HEK293 (cell line): ENCODE measurements at regions not wholly inside any gene's neighbourhood (a gene's known extent, or its start where the extent isn't known, plus 50 kb on each side); places are given as distances from the start of the nearest gene placed in this dataset.

Experiments used
- OVOL3 ChIP-seq: fragments of 450-650 bp; formaldehyde crosslinking; IDR thresholded peaks from 2 replicates; pipeline ENCODE4 v1.5.1; 2016; ENCODE audit warnings: missing biosample characterization, missing genetic modification characterization
- ZBTB8A ChIP-seq: fragments of 450-650 bp; formaldehyde crosslinking; IDR thresholded peaks from 2 replicates; pipeline ENCODE4 v1.5.1; 2016; ENCODE audit warnings: missing biosample characterization, missing genetic modification characterization
- TF ChIP-seq, protein P1 (sequence below): fragments of 450-650 bp; formaldehyde crosslinking; IDR thresholded peaks from 2 replicates; pipeline ENCODE4 v1.5.1; 2016; ENCODE audit warnings: missing biosample characterization, missing genetic modification characterization
- TF ChIP-seq, protein P2 (sequence below): fragments of 450-650 bp; formaldehyde crosslinking; conservative IDR thresholded peaks from 2 replicates; pipeline ENCODE4 v1.5.1; 2016; ENCODE audit warnings: low read depth, missing biosample characterization, missing genetic modification characterization

DNA sequence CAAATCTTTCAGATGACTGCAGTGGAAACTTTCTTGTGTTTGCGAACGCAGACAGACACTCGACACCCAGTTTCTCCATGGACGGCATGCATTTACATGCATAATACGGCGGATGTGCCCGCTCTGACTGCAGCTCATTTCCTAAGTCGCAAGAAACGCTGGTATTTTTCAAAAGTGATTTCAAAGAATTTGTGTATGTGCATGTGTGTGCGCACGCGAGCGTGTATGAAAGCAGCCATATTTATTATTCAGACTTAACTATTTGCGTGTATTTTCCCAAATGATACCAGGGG is 436.5 kb upstream of the MGMT start:
- TF ChIP-seq, protein P1, sequence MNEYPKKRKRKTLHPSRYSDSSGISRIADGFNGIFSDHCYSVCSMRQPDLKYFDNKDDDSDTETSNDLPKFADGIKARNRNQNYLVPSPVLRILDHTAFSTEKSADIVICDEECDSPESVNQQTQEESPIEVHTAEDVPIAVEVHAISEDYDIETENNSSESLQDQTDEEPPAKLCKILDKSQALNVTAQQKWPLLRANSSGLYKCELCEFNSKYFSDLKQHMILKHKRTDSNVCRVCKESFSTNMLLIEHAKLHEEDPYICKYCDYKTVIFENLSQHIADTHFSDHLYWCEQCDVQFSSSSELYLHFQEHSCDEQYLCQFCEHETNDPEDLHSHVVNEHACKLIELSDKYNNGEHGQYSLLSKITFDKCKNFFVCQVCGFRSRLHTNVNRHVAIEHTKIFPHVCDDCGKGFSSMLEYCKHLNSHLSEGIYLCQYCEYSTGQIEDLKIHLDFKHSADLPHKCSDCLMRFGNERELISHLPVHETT (tag by site-specific recombination) = no peak
- TF ChIP-seq OVOL3 (tag by site-specific recombination) (no peak), ZBTB8A (tag by site-specific recombination) (no peak)
- TF ChIP-seq, protein P2, sequence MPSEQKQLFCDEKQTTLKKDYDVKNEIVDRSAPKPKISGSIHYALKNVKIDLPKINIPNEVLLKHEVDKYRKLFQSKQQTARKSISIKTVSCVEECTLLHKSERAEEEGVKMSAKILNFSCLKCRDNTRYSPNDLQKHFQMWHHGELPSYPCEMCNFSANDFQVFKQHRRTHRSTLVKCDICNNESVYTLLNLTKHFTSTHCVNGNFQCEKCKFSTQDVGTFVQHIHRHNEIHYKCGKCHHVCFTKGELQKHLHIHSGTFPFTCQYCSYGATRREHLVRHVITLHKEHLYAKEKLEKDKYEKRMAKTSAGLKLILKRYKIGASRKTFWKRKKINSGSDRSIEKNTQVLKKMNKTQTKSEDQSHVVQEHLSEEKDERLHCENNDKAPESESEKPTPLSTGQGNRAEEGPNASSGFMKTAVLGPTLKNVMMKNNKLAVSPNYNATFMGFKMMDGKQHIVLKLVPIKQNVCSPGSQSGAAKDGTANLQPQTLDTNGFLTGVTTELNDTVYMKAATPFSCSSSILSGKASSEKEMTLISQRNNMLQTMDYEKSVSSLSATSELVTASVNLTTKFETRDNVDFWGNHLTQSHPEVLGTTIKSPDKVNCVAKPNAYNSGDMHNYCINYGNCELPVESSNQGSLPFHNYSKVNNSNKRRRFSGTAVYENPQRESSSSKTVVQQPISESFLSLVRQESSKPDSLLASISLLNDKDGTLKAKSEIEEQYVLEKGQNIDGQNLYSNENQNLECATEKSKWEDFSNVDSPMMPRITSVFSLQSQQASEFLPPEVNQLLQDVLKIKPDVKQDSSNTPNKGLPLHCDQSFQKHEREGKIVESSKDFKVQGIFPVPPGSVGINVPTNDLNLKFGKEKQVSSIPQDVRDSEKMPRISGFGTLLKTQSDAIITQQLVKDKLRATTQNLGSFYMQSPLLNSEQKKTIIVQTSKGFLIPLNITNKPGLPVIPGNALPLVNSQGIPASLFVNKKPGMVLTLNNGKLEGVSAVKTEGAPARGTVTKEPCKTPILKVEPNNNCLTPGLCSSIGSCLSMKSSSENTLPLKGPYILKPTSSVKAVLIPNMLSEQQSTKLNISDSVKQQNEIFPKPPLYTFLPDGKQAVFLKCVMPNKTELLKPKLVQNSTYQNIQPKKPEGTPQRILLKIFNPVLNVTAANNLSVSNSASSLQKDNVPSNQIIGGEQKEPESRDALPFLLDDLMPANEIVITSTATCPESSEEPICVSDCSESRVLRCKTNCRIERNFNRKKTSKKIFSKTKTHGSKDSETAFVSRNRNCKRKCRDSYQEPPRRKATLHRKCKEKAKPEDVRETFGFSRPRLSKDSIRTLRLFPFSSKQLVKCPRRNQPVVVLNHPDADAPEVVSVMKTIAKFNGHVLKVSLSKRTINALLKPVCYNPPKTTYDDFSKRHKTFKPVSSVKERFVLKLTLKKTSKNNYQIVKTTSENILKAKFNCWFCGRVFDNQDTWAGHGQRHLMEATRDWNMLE (tag by site-specific recombination) = no peak
